Trophoblast cell (in vitro differentiated cells and primary cell): ENCODE measurements at regions not wholly inside any gene's neighbourhood (a gene's known extent, or its start where the extent isn't known, plus 50 kb on each side); places are given as distances from the start of the nearest gene placed in this dataset.
"Not testable (repeated sequence)": the region's sequence is repeated elsewhere in the genome, so short reads cannot be mapped to it uniquely, and the experiment has no call there.

Experiments used
- DNase-seq, 2 donors: peaks; one replicate each; pipeline ENCODE4 v3.0.0-alpha.2; 2016
- H2AFZ ChIP-seq: 2 replicates; pipeline ENCODE4 v1.6.1; 2013; ENCODE audit warnings: low read length, moderate library complexity, mild to moderate bottlenecking; ENCODE audit not compliant: insufficient read depth, poor library complexity
- H2AK5ac ChIP-seq: 2 replicates; pipeline ENCODE4 v1.6.1; 2013; ENCODE audit warnings: mild to moderate bottlenecking, low read length
- H2BK120ac ChIP-seq: 2 replicates; pipeline ENCODE4 v1.6.1; 2013; ENCODE audit warnings: low read length, mild to moderate bottlenecking, moderate library complexity; ENCODE audit not compliant: insufficient read depth, poor library complexity
- H2BK12ac ChIP-seq: 2 replicates; pipeline ENCODE4 v1.6.1; 2013; ENCODE audit warnings: mild to moderate bottlenecking, low read length, moderate library complexity
- H2BK5ac ChIP-seq: 2 replicates; pipeline ENCODE4 v1.6.1; 2013; ENCODE audit warnings: low read length, low read depth, moderate library complexity, mild to moderate bottlenecking; ENCODE audit not compliant: poor library complexity
- H3K14ac ChIP-seq: 2 replicates; pipeline ENCODE4 v1.6.1; 2013; ENCODE audit warnings: mild to moderate bottlenecking, low read length
- H3K18ac ChIP-seq: 2 replicates; pipeline ENCODE4 v1.6.1; 2013; ENCODE audit warnings: mild to moderate bottlenecking, low read length
- H3K23ac ChIP-seq: 2 replicates; pipeline ENCODE4 v1.6.1; 2013; ENCODE audit warnings: low read length
- H3K27ac ChIP-seq: 2 replicates; pipeline ENCODE4 v1.5.1; 2013; ENCODE audit warnings: low read depth, mild to moderate bottlenecking, inconsistent platforms, low read length, moderate library complexity
- H3K27me3 ChIP-seq: 2 replicates; pipeline ENCODE4 v1.6.1; 2013; ENCODE audit warnings: inconsistent platforms, mild to moderate bottlenecking, low read length, moderate library complexity; ENCODE audit not compliant: insufficient read depth
- H3K36me3 ChIP-seq, 2 experiments: 1 replicate in 1 of 2; 2 replicates in 1 of 2; pipeline ENCODE4 v1.6.1; 2013; ENCODE audit warnings: low read length in 2 of 2, mild to moderate bottlenecking in 2 of 2, moderate library complexity in 1 of 2; ENCODE audit not compliant: insufficient read depth in 2 of 2, control insufficient read depth in 1 of 2
- H3K4ac ChIP-seq: 2 replicates; pipeline ENCODE4 v1.6.1; 2013; ENCODE audit warnings: low read depth, mild to moderate bottlenecking, low read length, moderate library complexity
- H3K4me1 ChIP-seq, 2 experiments: 1 replicate in 1 of 2; 2 replicates in 1 of 2; pipeline ENCODE4 v1.6.1; 2013; ENCODE audit warnings: low read length in 2 of 2, mild to moderate bottlenecking in 2 of 2, moderate library complexity in 1 of 2; ENCODE audit not compliant: insufficient read depth in 2 of 2, control insufficient read depth in 1 of 2
- H3K4me2 ChIP-seq: 2 replicates; pipeline ENCODE4 v1.6.1; 2013; ENCODE audit warnings: inconsistent platforms, mild to moderate bottlenecking, low read length, moderate library complexity
- H3K4me3 ChIP-seq: 2 replicates; pipeline ENCODE4 v1.5.1; 2013; ENCODE audit warnings: mild to moderate bottlenecking, low read depth, low read length, inconsistent platforms
- H3K79me1 ChIP-seq: one replicate; pipeline ENCODE4 v1.6.1; 2013; ENCODE audit warnings: low read length
- H3K79me2 ChIP-seq: 2 replicates; pipeline ENCODE4 v1.6.1; 2013; ENCODE audit warnings: low read length, mild to moderate bottlenecking; ENCODE audit not compliant: control insufficient read depth, insufficient read depth, poor library complexity
- H3K9ac ChIP-seq: 2 replicates; pipeline ENCODE4 v1.6.1; 2013; ENCODE audit warnings: mild to moderate bottlenecking, low read length
- H3K9me3 ChIP-seq: 2 replicates; pipeline ENCODE4 v1.6.1; 2013; ENCODE audit warnings: low read depth, mild to moderate bottlenecking, control low read depth, inconsistent platforms, low read length; ENCODE audit not compliant: insufficient read depth
- H4K12ac ChIP-seq: 2 replicates; pipeline ENCODE4 v1.6.1; 2013; ENCODE audit warnings: low read depth, mild to moderate bottlenecking, low read length, moderate library complexity
- H4K8ac ChIP-seq: 2 replicates; pipeline ENCODE4 v1.6.1; 2013; ENCODE audit warnings: low read depth, mild to moderate bottlenecking, low read length, moderate library complexity
- H4K91ac ChIP-seq: one replicate; pipeline ENCODE4 v1.6.1; 2013; ENCODE audit warnings: low read depth, mild to moderate bottlenecking, low read length, moderate library complexity
- WGBS: extraction: QIAGEN DNeasy Blood & Tissue Kit; methylation state at CpG from one replicate; pipeline ENCODE4 v1.1.7; 2013; ENCODE audit warnings: missing lambda C conversion rate; ENCODE audit not compliant: insufficient read length, insufficient coverage; ENCODE audit errors: extremely low coverage; 5-methylcytosine and 5-hydroxymethylcytosine counted together

- H3K79me2 ChIP-seq = no peaks in the 10 kb centered on the region
- no peaks in the 10 kb centered on the region for H3K79me1 ChIP-seq
- no peak overlapping the region for H4K8ac ChIP-seq
Observed at GRCh38 chrX:53831662-53832635, 145.4 kb upstream of the HUWE1 start.

GRCh38 chrX:53824686-53825085, 138.2 kb upstream of the HUWE1 start:
- H3K36me3 ChIP-seq = no peaks in the 10 kb centered on the region
- no peak overlapping the region for H4K8ac ChIP-seq
- H2BK5ac ChIP-seq = no peak overlapping the region
- no CpG with 5 or more reads among the region's 2 CpGs for WGBS
- no peak overlapping the region for H3K4me2 ChIP-seq
- H3K27ac ChIP-seq = no peak overlapping the region
- no peaks in the 10 kb centered on the region for H3K79me1 ChIP-seq
- no peak overlapping the region for H2AFZ ChIP-seq
- no peak overlapping the region for H3K4ac ChIP-seq
- H4K91ac ChIP-seq = no peak overlapping the region
- no peaks in the 10 kb centered on the region for H3K9me3 ChIP-seq
- no peak overlapping the region for H4K12ac ChIP-seq
- H3K9ac ChIP-seq = no peak overlapping the region
- H3K27me3 ChIP-seq = no peaks in the 10 kb centered on the region
- H3K23ac ChIP-seq = no peak overlapping the region
- DNase-seq = peak; percentile 56 to 77
- no peak overlapping the region for H3K14ac ChIP-seq
- no peak overlapping the region for H2BK120ac ChIP-seq
- no peak overlapping the region for H3K18ac ChIP-seq
- H3K4me1 ChIP-seq = no peaks in the 10 kb centered on the region
- no peak overlapping the region for H2AK5ac ChIP-seq
- no peak overlapping the region for H2BK12ac ChIP-seq
- no peaks in the 10 kb centered on the region for H3K79me2 ChIP-seq
- no peak overlapping the region for H3K4me3 ChIP-seq

More at GRCh38 chrX:53831662-53832635, 145.4 kb upstream of the HUWE1 start:
- Histone ChIP-seq H2BK12ac (no peak overlapping the region), H3K4ac (no peak overlapping the region), H3K4me1 (no peaks in the 10 kb centered on the region), H2BK5ac (no peak overlapping the region), H3K27ac (no peak overlapping the region), H2AFZ (no peak overlapping the region), H4K12ac (no peak overlapping the region), H3K4me2 (no peak overlapping the region), H2AK5ac (no peak overlapping the region), H3K27me3 (no peaks in the 10 kb centered on the region), H3K23ac (no peak overlapping the region), H4K91ac (no peak overlapping the region), H3K9me3 (no peaks in the 10 kb centered on the region), H3K4me3 (no peak overlapping the region), H3K36me3 (no peaks in the 10 kb centered on the region), H3K18ac (no peak overlapping the region), H2BK120ac (no peak overlapping the region), H3K14ac (no peak overlapping the region), H3K9ac (no peak overlapping the region)
- no CpG with 5 or more reads among the region's 8 CpGs for WGBS
- peak; percentile 28 to 62 for DNase-seq

- H4K8ac ChIP-seq, H2AFZ ChIP-seq, H3K79me1 ChIP-seq, H2BK12ac ChIP-seq, H3K36me3 ChIP-seq, H2BK120ac ChIP-seq, H4K91ac ChIP-seq, H3K9ac ChIP-seq, H3K27me3 ChIP-seq, DNase-seq, H3K4ac ChIP-seq, H2BK5ac ChIP-seq, H3K4me3 ChIP-seq, H3K18ac ChIP-seq, H3K23ac ChIP-seq, H3K4me1 ChIP-seq, H3K14ac ChIP-seq, H3K79me2 ChIP-seq, H4K12ac ChIP-seq, H3K4me2 ChIP-seq, H3K27ac ChIP-seq, H2AK5ac ChIP-seq, H3K9me3 ChIP-seq: not testable (repeated sequence)
- WGBS = no CpG with 5 or more reads among the region's 1 CpG
Observed at GRCh38 chrX:53818115-53818514, 131.6 kb upstream of the HUWE1 start.

GRCh38 chrX:53817548-53817947, 131.0 kb upstream of the HUWE1 start:
- H2BK120ac ChIP-seq = no peak overlapping the region
- H3K4me3 ChIP-seq = no peak overlapping the region
- no peak overlapping the region for H4K91ac ChIP-seq
- no peak overlapping the region for H3K14ac ChIP-seq
- H3K4ac ChIP-seq = no peak overlapping the region
- peaks cover 0 to 9% of the 10 kb centered on the region in 2 experiments for H3K4me1 ChIP-seq
- H2BK12ac ChIP-seq = no peak overlapping the region
- no peaks in the 10 kb centered on the region for H3K79me1 ChIP-seq
- H3K9ac ChIP-seq = no peak overlapping the region
- no peak overlapping the region for H4K12ac ChIP-seq
- no peak overlapping the region for H2BK5ac ChIP-seq
- H3K27ac ChIP-seq = no peak overlapping the region
- no peak overlapping the region for H2AK5ac ChIP-seq
- H3K79me2 ChIP-seq = no peaks in the 10 kb centered on the region
- H3K36me3 ChIP-seq = no peaks in the 10 kb centered on the region
- no peak overlapping the region for H2AFZ ChIP-seq
- H3K27me3 ChIP-seq = no peaks in the 10 kb centered on the region
- H4K8ac ChIP-seq = no peak overlapping the region
- no CpG with 5 or more reads among the region's 3 CpGs for WGBS
- no peak overlapping the region for H3K4me2 ChIP-seq
- no peaks in the 10 kb centered on the region for H3K9me3 ChIP-seq
- H3K23ac ChIP-seq = no peak overlapping the region
- DNase-seq = no peak
- H3K18ac ChIP-seq = no peak overlapping the region
